Lower lobe of right lung (tissue), 2 donors: ENCODE measurements at regions not wholly inside any gene's neighbourhood (a gene's known extent, or its start where the extent isn't known, plus 50 kb on each side); places are given as distances from the start of the nearest gene placed in this dataset.

Experiments
- ATAC-seq, 2 donors: fragments of 200-7000 bp; cut with Tn5 transposase; one replicate each; pipeline ENCODE4 v1.9.1; 2020 to 2022; ENCODE audit warnings: mild to moderate bottlenecking in 2 of 2, moderate library complexity in 2 of 2
- DNase-seq: peaks from one replicate; pipeline ENCODE4 v3.0.0-alpha.2; 2020
- H3K27ac ChIP-seq: fragments of 200-600 bp; one replicate; pipeline ENCODE4 v1.8.0; 2022
- H3K27me3 ChIP-seq: fragments of 200-600 bp; one replicate; pipeline ENCODE4 v1.8.0; 2022; ENCODE audit warnings: low read depth
- H3K36me3 ChIP-seq: fragments of 200-600 bp; one replicate; pipeline ENCODE4 v1.8.0; 2022; ENCODE audit warnings: mild to moderate bottlenecking
- H3K4me1 ChIP-seq: fragments of 200-600 bp; one replicate; pipeline ENCODE4 v1.8.0; 2022
- H3K4me3 ChIP-seq: fragments of 200-600 bp; one replicate; pipeline ENCODE4 v1.8.0; 2022; ENCODE audit warnings: mild to moderate bottlenecking
- H3K9me3 ChIP-seq: fragments of 200-600 bp; one replicate; pipeline ENCODE4 v1.8.0; 2022
- CTCF ChIP-seq: fragments of 200-600 bp; IDR thresholded peaks from one replicate; pipeline ENCODE4 v1.8.0; 2022; ENCODE audit warnings: antibody characterized with exemption, mild to moderate bottlenecking
- intact Hi-C: fragments of 100-400 bp; cut with DNase I; formaldehyde crosslinking; loops from one replicate; pipeline ENCODE4 v1.11.0; 2022
- donor health status: DM: no; HTN: yes; CAD: no; lungs with severe emphysema.

DNA sequence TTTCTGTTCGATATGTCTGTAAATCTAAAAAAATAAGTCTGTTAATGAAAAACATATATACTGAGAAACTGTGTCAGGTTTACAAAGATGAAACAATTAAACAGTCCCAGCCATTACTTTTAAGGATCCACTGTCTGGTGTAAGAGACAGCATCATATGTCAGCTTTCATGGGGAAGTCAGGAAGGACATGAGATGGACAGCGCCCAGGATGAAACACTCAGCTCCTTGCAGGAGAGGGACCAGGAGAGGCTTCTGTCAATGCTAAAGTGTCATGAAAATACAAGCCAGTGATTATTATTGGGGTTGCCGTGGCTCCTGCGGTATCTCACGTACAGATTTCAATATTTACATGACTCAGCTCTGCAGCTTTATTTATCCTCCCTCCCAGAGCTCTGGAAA, 1524.6 kb downstream of the TBC1D22A start:
- Histone ChIP-seq H3K27me3 (no peaks in the 10 kb centered on the region), H3K4me1 (no peaks in the 10 kb centered on the region), H3K4me3 (no peak overlapping the region), H3K36me3 (no peaks in the 10 kb centered on the region), H3K9me3 (no peaks in the 10 kb centered on the region), H3K27ac (no peak overlapping the region)
- intact Hi-C loops = no loop called here
- ATAC-seq (no peak), DNase-seq (no peak)
- no peak for TF ChIP-seq CTCF

- H3K4me1 ChIP-seq = no peaks in the 10 kb centered on the region
- intact Hi-C loops = no loop called here
- no peak overlapping the region for H3K4me3 ChIP-seq
- no peaks in the 10 kb centered on the region for H3K9me3 ChIP-seq
- DNase-seq (no peak), ATAC-seq (no peak)
- H3K27me3 ChIP-seq = no peaks in the 10 kb centered on the region
- H3K27ac ChIP-seq = no peak overlapping the region
- H3K36me3 ChIP-seq = no peaks in the 10 kb centered on the region
- no peak for TF ChIP-seq CTCF
These were observed 1522.2 kb downstream of the TBC1D22A start for GRCh38 chr22:48284671-48285070.

DNA sequence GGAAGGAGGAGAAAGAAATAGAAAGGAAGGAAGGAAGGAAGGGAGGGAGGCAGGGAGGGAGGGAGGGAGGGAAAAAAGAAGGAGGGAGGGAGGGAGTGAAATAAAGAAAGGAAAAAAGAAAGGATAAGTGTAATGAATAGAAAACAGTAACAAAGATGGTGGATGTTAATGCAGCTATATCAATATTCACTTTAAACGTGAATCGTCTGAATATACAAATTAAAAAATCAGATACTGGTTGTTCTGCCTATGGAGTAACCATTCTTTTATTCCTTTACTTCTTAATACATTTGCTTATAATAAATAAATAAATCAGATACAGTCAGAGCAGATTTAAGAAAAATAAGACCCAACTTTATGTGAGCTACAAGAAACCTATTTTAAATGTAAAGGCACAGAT, 1520.4 kb downstream of the TBC1D22A start:
- H3K4me1 ChIP-seq = no peaks in the 10 kb centered on the region
- no peak for ATAC-seq
- no peaks in the 10 kb centered on the region for H3K36me3 ChIP-seq
- intact Hi-C loops = no loop called here
- no peak overlapping the region for H3K27ac ChIP-seq
- DNase-seq = no peak
- H3K9me3 ChIP-seq = no peaks in the 10 kb centered on the region
- TF ChIP-seq CTCF = no peak
- no peaks in the 10 kb centered on the region for H3K27me3 ChIP-seq
- no peak overlapping the region for H3K4me3 ChIP-seq

GRCh38 chr22:48279461-48279756, 1517.0 kb downstream of the TBC1D22A start:
- DNase-seq = no peak
- no peak overlapping the region for H3K27ac ChIP-seq
- no peak for TF ChIP-seq CTCF
- intact Hi-C loops = no loop called here
- H3K36me3 ChIP-seq = no peaks in the 10 kb centered on the region
- no peaks in the 10 kb centered on the region for H3K4me1 ChIP-seq
- no peak overlapping the region for H3K4me3 ChIP-seq
- no peak for ATAC-seq
- H3K9me3 ChIP-seq = no peaks in the 10 kb centered on the region
- H3K27me3 ChIP-seq = peaks cover 6% of the 10 kb centered on the region

GRCh38 chr22:48278620-48279460, 1516.4 kb downstream of the TBC1D22A start:
- Histone ChIP-seq H3K9me3 (no peaks in the 10 kb centered on the region), H3K27me3 (peaks cover 6% of the 10 kb centered on the region), H3K4me3 (no peak overlapping the region), H3K4me1 (no peaks in the 10 kb centered on the region), H3K36me3 (no peaks in the 10 kb centered on the region), H3K27ac (no peak overlapping the region)
- DNase-seq = no peak
- no peak for ATAC-seq
- intact Hi-C loops = no loop called here
- TF ChIP-seq CTCF = no peak
